OCI-LY7 (cell line): ENCODE measurements at regions not wholly inside any gene's neighbourhood (a gene's known extent, or its start where the extent isn't known, plus 50 kb on each side); places are given as distances from the start of the nearest gene placed in this dataset.

ENCODE experiments used
- CTCF ChIP-seq: fragments of 200-600 bp; sonication (generic); conservative IDR thresholded peaks from 2 replicates; pipeline ENCODE4 v1.5.1; 2014; ENCODE audit warnings: mild to moderate bottlenecking, antibody characterized with exemption, low read length, moderate library complexity, mixed read lengths
- EZH2phosphoT487 ChIP-seq: fragments of 200-600 bp; sonication (generic); IDR thresholded peaks from 2 replicates; pipeline ENCODE4 v1.6.1; 2018; ENCODE audit warnings: low read depth, borderline replicate concordance, mild to moderate bottlenecking, mixed run types, antibody characterized with exemption, low read length, moderate library complexity, mixed read lengths

- no peak for TF ChIP-seq CTCF
- TF ChIP-seq EZH2phosphoT487, result no peak
Measured at GRCh38 chr13:90438576-90438975, 908.9 kb upstream of the MIR17HG start.
